IPS DF 19.7 (cell line): ENCODE measurements at regions not wholly inside any gene's neighbourhood (a gene's known extent, or its start where the extent isn't known, plus 50 kb on each side); places are given as distances from the start of the nearest gene placed in this dataset.

Experiments used
- DNase-seq: peaks from one replicate; pipeline ENCODE4 v3.0.0-alpha.2; 2013; ENCODE audit warnings: low read depth, low spot score

GRCh38 chr17:72046643-72047612 lies 73.9 kb upstream of the SOX9 start:
- DNase-seq: no peak

DNA sequence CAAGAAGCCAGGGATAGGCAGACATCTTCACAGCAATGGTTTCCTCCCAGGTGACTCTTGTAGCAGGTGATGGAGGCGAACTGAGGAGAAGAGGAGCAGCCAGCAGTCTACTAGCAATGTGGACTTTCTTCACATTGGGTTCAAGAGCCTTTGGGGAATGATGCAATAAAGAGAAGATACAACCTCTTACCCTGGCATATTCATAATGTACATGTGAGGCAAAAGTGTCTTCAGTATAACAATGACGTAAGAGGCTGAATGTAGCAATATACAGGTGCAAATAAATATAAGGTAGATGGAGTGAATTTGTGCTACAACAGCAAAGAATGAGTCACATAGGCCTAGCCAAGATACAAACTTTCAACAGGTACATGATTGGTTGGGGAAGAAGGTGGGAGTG lies 70.9 kb upstream of the SOX9 start:
- no peak for DNase-seq

- DNase-seq: no peak
Measured at GRCh38 chr17:72053036-72053435, 67.8 kb upstream of the SOX9 start.

- DNase-seq: no peak
Measured at GRCh38 chr17:72053449-72053848, 67.4 kb upstream of the SOX9 start.

DNA sequence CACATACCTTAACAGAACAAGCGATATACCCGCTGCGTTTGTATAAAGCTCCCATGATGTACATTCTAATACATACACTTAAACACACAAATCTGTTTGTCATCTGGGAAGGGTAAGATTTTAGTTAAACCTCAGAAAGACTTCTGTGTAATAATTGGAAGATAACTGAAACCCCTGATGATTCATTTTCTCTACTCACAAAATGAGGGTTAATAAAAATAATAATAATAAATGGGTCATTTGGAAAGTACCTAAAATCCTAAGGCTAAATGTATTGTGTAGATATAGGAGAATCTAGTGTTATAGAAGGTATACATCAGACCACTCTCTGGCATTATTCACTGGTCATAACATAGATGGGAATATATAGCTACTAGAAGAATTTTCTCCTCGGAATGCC lies 64.7 kb upstream of the SOX9 start:
- DNase-seq: no peak

GRCh38 chr17:72056727-72057290 lies 64.0 kb upstream of the SOX9 start:
- peak; percentile 23 for DNase-seq

- no peak for DNase-seq
Measured at GRCh38 chr17:72060084-72060483, 60.7 kb upstream of the SOX9 start.

DNA sequence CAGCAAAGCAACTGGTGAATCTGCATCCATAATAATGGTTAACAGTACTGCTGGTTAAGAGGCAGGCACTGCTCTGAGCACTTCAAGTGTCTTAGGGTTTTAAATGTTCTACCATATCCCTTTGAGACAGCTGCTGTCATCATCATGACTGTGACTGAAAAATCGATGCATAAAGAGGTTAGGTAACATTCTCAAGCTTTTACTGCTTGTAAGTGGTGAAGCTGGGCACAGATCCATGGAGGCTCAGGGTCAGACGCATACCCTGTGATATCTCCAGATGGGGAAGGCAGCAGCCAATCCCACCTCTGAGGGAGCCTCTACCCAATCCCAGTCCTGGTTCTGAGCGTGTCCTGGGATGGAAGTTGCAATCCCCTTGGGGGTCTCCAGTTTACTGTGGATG lies 57.6 kb upstream of the SOX9 start:
- no peak for DNase-seq

DNA sequence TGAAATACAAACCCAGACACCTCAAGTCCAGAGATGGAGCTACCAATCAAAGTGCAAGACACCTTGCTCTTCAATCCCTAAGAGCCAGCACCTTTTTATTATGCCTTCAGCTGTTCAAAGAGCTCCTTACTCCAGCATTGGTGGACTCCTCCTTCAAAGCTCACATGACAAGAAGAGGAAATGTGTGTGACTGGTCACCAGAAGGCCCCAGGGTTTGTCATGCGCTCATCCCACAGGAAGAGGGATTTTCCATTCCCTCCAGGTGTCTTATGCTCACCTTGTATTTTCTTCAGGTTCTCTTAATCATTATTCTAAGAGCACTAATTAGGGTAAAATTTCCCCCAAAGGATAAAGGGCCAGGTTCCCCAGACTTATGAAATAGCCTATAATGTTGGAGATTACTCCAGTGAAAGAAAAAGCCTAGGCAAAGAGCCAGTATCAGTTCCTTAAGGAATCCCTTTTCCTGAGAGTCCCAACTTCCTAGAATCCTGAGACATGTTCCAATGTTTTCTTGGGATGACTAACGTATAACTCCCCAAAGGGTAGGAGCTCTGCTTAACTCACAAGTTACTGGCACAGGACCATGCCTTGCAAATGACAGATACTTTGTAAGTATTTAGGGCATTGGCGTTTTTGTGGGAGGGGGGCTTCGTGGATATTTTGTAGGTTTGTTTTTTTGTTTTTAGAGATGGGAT lies 56.9 kb upstream of the SOX9 start:
- DNase-seq: no peak

DNA sequence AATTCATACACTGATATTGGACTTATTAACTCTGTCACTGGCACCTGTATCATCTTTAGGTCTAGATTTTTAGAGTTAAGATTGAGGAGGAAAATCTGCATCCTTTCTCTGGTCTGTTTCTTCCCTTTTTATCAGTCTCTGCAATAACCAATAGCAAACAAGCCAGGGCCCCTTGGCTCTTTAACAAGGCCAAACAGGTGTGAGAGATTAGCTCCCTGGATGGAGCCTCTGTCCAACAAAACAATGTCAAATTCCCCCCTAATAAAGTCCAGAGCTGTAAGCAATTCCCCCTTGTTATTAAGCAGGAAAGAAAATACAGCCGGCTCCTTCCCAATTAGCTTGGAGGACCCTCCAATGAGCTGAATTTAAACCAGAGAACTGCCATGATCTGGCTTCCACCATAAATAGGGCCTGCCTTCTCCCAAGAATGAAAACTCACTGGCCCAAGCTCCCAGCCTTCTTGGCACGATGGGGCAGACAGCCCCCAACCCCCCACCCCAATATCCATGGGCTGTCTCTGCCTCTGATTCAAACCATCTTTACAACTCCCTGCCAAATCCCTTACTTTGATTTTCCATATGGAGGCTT lies 56.1 kb upstream of the SOX9 start:
- no peak for DNase-seq

GRCh38 chr17:72065556-72065955 lies 55.3 kb upstream of the SOX9 start:
- DNase-seq: no peak

DNA sequence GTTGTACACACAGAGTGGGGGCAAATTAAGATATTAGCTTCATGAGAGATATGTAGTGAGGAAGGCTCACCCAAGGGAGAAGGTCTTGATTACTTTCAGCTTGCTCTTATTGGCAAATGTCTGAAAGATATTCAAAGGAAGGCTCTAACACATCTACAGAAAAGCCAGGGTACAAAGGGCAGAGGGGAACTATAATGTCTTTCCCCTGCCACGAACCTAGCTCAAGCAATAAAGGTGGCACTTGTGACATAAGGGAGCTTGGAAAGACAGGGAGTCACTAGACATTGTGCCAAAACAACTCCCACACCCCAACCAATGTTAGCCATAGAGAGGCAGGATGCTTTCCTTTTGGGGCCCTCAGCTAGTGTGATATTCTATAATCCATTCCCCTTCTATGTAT lies 52.2 kb upstream of the SOX9 start:
- no peak for DNase-seq

DNA sequence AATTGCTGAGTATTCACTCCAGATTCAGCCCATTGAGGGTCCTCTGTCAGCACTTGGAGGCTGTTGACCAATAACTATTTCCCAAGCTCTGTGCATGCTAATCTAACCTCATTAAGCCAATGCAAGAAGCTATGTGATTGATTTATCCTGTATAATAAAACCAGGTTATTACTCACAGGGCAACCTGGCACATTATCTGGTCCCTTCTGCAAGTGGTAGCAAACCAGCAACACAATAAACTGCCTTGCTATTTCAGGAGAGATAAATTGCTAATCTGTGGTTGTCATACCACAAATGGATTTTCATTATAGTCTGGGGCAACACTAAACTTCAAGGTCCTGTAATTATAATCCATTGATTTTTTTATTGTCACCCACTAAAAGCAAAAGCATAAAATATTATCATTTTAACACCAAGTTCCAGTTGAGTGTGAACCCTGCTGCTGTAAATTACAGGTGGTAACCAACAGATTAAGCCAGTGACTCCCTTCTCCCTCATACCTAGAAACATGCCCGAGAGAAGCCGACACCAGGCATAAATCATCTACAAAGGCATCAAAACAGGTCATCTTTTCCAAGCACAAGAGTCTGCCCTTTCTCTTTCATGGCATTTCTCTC lies 51.1 kb upstream of the SOX9 start:
- no peak for DNase-seq
